DND-41 (cell line): ENCODE measurements at regions not wholly inside any gene's neighbourhood (a gene's known extent, or its start where the extent isn't known, plus 50 kb on each side); places are given as distances from the start of the nearest gene placed in this dataset.

Experiments
- EZH2 ChIP-seq: IDR thresholded peaks from 3 replicates; pipeline ENCODE4 v1.6.1; 2012; ENCODE audit warnings: borderline replicate concordance, low read depth, mild to moderate bottlenecking, moderate library complexity, low read length, inconsistent platforms; ENCODE audit not compliant: severe bottlenecking
- TF ChIP-seq, protein P1 (sequence below): IDR thresholded peaks from 2 replicates; pipeline ENCODE4 v1.5.1; 2012; ENCODE audit warnings: borderline replicate concordance, low read length, moderate library complexity, mild to moderate bottlenecking; ENCODE audit not compliant: poor library complexity, severe bottlenecking; ENCODE audit errors: extremely low read depth

DNA sequence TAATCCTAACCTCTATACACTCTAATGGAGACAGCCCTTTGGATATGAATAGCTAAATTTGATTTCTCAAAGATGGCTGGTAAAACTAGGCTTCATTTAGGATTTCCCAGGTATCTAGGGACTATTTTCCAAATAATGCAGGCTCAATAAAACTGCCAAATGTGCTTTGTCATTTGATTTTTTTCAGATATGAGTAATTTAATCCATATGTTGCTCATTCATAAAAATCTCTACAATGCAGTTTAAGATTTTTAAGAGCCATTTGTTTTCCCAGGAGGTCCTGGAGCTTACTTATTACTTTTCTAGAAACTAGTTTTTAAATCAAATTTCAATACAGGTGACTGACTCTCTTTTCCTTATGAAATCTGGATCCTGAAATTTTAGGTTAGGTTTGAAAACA is 349.3 kb upstream of the SLC24A2 start:
- TF ChIP-seq, protein P1, sequence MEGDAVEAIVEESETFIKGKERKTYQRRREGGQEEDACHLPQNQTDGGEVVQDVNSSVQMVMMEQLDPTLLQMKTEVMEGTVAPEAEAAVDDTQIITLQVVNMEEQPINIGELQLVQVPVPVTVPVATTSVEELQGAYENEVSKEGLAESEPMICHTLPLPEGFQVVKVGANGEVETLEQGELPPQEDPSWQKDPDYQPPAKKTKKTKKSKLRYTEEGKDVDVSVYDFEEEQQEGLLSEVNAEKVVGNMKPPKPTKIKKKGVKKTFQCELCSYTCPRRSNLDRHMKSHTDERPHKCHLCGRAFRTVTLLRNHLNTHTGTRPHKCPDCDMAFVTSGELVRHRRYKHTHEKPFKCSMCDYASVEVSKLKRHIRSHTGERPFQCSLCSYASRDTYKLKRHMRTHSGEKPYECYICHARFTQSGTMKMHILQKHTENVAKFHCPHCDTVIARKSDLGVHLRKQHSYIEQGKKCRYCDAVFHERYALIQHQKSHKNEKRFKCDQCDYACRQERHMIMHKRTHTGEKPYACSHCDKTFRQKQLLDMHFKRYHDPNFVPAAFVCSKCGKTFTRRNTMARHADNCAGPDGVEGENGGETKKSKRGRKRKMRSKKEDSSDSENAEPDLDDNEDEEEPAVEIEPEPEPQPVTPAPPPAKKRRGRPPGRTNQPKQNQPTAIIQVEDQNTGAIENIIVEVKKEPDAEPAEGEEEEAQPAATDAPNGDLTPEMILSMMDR, result no peak
- TF ChIP-seq EZH2, result no peak
